Thoracic aorta (tissue), 2 donors: ENCODE measurements at regions not wholly inside any gene's neighbourhood (a gene's known extent, or its start where the extent isn't known, plus 50 kb on each side); places are given as distances from the start of the nearest gene placed in this dataset.

Experiments
- ATAC-seq: fragments of 150-250 bp; one replicate; pipeline ENCODE4 v1.8.0; 2017; ENCODE audit warnings: low read depth; ENCODE audit not compliant: insufficient number of reproducible peaks, low FRiP score
- DNase-seq: peaks from one replicate; pipeline ENCODE4 v3.0.0-alpha.2; 2020; ENCODE audit warnings: low spot score
- H3K27ac ChIP-seq, 2 donors: fragments of 200-600 bp; sonication (generic); 1 replicate in 1 of 2; 2 replicates in 1 of 2; pipeline ENCODE4 v1.5.1; 2016; ENCODE audit warnings: mild to moderate bottlenecking in 2 of 2, moderate library complexity in 2 of 2
- H3K27me3 ChIP-seq: fragments of 200-600 bp; sonication (generic); replicated peaks from 2 replicates; pipeline ENCODE4 v1.6.0; 2016; ENCODE audit warnings: mild to moderate bottlenecking; ENCODE audit not compliant: insufficient read depth
- H3K36me3 ChIP-seq: fragments of 200-600 bp; sonication (generic); one replicate; pipeline ENCODE4 v1.5.1; 2016
- H3K4me1 ChIP-seq, 2 donors: fragments of 200-600 bp; sonication (generic); 1 replicate in 1 of 2; 2 replicates in 1 of 2; pipeline versions ENCODE4 v1.5.1 to v1.6.0; 2016; ENCODE audit warnings: low read depth in 2 of 2, mild to moderate bottlenecking in 1 of 2; ENCODE audit not compliant: control insufficient read depth in 1 of 2
- H3K4me3 ChIP-seq: fragments of 200-600 bp; sonication (generic); 2 replicates; pipeline ENCODE4 v1.5.1; 2016; ENCODE audit warnings: mild to moderate bottlenecking
- H3K9me3 ChIP-seq: fragments of 200-600 bp; sonication (generic); 2 replicates; pipeline ENCODE4 v1.5.1; 2016
- TF ChIP-seq, protein P1 (sequence below): fragments of 200-600 bp; sonication (generic); IDR thresholded peaks from one replicate; pipeline ENCODE4 v1.5.1; 2019; ENCODE audit warnings: antibody characterized with exemption

DNA sequence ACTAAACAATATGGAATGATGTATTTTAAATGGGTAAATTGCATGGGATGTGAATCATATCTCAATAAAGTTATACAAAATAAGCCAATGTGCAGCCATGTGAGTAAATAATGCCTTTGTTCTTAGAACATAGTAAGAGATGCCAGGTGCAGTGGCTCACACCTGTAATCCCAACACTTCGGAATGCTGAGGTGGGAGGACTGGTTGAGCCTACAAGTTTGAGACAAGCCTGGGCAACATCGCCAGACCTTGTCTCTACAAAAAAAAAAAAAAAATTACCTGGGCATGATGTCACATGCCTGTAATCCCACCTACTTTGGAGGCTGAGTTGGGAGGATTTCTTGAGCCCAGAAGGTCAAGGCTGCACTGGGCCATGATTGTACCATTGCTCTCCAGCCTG is 230.7 kb downstream of the RFC3 start:
- no peaks in the 10 kb centered on the region for H3K9me3 ChIP-seq
- no peak overlapping the region for H3K27ac ChIP-seq
- TF ChIP-seq, protein P1, sequence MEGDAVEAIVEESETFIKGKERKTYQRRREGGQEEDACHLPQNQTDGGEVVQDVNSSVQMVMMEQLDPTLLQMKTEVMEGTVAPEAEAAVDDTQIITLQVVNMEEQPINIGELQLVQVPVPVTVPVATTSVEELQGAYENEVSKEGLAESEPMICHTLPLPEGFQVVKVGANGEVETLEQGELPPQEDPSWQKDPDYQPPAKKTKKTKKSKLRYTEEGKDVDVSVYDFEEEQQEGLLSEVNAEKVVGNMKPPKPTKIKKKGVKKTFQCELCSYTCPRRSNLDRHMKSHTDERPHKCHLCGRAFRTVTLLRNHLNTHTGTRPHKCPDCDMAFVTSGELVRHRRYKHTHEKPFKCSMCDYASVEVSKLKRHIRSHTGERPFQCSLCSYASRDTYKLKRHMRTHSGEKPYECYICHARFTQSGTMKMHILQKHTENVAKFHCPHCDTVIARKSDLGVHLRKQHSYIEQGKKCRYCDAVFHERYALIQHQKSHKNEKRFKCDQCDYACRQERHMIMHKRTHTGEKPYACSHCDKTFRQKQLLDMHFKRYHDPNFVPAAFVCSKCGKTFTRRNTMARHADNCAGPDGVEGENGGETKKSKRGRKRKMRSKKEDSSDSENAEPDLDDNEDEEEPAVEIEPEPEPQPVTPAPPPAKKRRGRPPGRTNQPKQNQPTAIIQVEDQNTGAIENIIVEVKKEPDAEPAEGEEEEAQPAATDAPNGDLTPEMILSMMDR, result no peak
- H3K4me3 ChIP-seq, result no peak overlapping the region
- ATAC-seq (no peak), DNase-seq (no peak)
- no peaks in the 10 kb centered on the region for H3K36me3 ChIP-seq
- H3K4me1 ChIP-seq, result no peaks in the 10 kb centered on the region
- no peaks in the 10 kb centered on the region for H3K27me3 ChIP-seq

DNA sequence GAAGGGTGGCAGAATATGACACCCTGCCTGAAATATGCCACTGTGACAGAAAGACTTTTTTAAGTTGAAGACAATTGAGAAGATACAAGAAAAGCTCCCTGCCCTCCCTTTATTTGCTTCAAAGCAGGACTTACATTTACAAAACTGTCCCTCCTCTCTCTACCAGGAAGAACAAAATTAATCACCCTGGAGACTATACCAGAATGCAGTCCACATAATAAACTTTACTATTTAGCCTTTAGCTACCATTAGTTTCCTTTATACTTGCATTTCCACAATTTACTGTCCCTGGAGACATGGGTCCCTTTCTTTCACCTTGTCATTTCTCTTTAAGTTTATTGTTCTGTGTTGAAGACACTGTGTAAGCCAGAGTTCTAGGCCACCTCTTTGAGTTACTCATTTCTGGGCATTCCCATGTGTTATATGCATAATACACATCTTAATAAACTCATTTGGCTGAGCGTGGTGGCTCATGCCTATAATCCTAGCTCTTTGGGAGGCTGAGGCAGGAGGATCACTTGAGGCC is 238.8 kb downstream of the RFC3 start:
- no peaks in the 10 kb centered on the region for H3K4me1 ChIP-seq
- ATAC-seq (no peak), DNase-seq (no peak)
- H3K9me3 ChIP-seq, result no peaks in the 10 kb centered on the region
- TF ChIP-seq, protein P1, result no peak
- no peaks in the 10 kb centered on the region for H3K36me3 ChIP-seq
- no peak overlapping the region for H3K4me3 ChIP-seq
- H3K27me3 ChIP-seq, result no peaks in the 10 kb centered on the region
- H3K27ac ChIP-seq, result no peak overlapping the region

DNA sequence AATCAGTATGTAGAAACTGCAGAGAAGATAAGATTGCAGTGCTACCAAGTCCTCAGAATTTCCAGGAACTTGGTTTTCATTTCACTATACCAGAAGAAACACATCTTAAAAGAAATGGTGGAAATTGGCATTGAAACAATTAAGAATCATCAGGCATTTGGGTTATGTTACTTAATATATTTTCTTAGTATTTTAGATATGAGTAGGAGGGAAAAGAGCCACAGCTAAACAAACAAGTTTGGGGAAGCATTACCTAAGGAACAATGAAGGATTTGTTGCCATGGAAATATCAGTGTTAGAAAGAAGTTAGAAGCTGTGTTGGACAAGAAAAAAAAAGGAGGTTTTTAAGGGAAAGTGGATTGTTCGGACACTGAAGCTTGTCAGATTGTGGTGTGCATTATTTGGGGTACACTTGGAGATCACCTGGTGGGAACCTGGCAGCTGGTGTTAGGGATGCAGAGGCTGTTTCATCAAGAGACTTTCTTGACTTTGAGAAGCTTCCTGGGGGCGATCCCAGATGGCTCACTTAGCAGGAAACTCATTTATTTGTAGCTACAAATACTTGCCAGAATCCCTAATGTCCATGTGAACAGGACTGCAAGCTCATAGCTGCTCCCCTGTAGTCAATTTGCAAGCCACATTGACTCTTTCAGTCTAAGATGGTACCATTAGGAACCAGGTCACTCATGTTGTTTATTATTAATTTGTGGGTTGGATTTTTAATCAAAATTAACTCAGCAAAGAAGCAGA is 246.7 kb downstream of the RFC3 start:
- H3K36me3 ChIP-seq, result no peaks in the 10 kb centered on the region
- DNase-seq (no peak), ATAC-seq (no peak)
- TF ChIP-seq, protein P1, result no peak
- H3K27me3 ChIP-seq, result no peaks in the 10 kb centered on the region
- no peak overlapping the region for H3K27ac ChIP-seq
- no peaks in the 10 kb centered on the region for H3K4me1 ChIP-seq
- no peaks in the 10 kb centered on the region for H3K9me3 ChIP-seq
- H3K4me3 ChIP-seq, result no peak overlapping the region

DNA sequence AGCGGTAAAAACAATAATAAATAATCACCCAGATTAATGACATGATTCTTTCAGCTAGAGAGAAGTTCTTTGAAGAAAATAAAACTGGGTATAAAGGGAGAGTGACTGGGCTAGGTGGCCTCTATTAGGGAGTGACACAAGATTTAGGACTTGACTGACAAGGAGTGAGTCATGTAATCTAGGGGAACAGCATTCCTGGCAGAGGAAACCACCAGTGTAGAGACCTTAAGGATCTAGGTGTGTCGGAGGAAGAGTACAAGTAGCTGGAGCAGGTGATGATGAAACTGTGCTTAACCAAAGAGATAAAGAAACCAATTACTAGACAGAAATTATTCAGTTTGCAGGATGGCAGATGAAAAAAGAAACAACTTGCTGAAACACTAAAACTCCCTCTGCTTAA is 248.0 kb downstream of the RFC3 start:
- ATAC-seq, result no peak
- Histone ChIP-seq H3K4me3 (no peak overlapping the region), H3K27ac (no peak overlapping the region), H3K36me3 (no peaks in the 10 kb centered on the region), H3K4me1 (no peaks in the 10 kb centered on the region), H3K9me3 (no peaks in the 10 kb centered on the region), H3K27me3 (no peaks in the 10 kb centered on the region)
- TF ChIP-seq, protein P1, result no peak
- DNase-seq, result no peak

DNA sequence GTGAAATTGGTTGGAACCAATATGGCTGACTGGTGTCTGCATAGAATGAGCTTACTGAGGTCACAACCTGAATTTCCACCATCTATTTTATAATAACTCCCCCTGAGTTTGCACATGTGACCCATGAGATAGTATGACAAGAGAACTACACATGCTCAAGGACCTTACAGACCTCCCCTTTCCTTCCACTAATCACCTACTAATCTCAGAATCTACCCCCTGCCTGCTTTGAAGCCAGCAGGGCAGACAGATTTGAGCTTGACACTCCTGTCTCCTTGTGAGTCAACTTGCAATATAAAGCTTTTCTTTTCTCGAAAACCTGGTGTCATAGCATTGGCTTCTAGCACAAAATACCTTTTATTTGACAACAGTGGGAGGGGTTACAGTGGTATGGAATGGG is 248.4 kb downstream of the RFC3 start:
- Histone ChIP-seq H3K36me3 (no peaks in the 10 kb centered on the region), H3K4me3 (no peak overlapping the region), H3K27ac (no peak overlapping the region), H3K4me1 (no peaks in the 10 kb centered on the region), H3K27me3 (no peaks in the 10 kb centered on the region), H3K9me3 (no peaks in the 10 kb centered on the region)
- ATAC-seq (no peak), DNase-seq (no peak)
- TF ChIP-seq, protein P1, result no peak
